Ishikawa (cell line): ENCODE measurements at regions not wholly inside any gene's neighbourhood (a gene's known extent, or its start where the extent isn't known, plus 50 kb on each side); places are given as distances from the start of the nearest gene placed in this dataset.

Experiments used
- EP300 ChIP-seq: IDR thresholded peaks from 2 replicates; pipeline ENCODE4 v1.6.1; 2012; ENCODE audit warnings: borderline replicate concordance
- TCF12 ChIP-seq: IDR thresholded peaks from 2 replicates; pipeline ENCODE4 v1.6.1; 2012; ENCODE audit warnings: low read depth
- TEAD4 ChIP-seq: IDR thresholded peaks from 2 replicates; pipeline ENCODE4 v1.6.1; 2012

DNA sequence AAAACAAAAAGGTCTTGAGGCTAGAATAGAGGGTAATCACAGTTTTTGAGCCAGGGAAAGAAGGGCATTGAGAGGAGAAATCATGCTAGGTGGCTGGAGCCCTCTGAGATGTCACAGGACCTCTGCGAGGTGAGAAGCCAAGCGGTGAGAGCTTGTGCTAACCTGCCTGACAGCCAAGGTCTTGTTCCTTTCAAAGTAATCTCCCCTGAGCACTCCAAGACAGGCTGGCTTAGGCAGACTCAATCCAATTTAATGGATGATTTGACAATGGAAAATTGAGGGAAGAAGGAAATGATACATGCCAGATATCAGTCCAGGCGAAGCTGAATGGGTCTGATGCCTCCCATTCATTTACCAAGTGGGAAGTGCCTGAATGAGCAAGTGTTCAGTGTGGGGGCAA, 311.9 kb upstream of the PTBP2 start:
- TF ChIP-seq EP300 = no peak
- no peak for TF ChIP-seq TEAD4
- no peak for TF ChIP-seq TCF12
